A673 (cell line): ENCODE measurements at regions not wholly inside any gene's neighbourhood (a gene's known extent, or its start where the extent isn't known, plus 50 kb on each side); places are given as distances from the start of the nearest gene placed in this dataset.

Experiments
- BruUV-seq: library from RNA; stranded (reverse); fragments of 400-500 nt; replicated peaks from 2 replicates; lab custom pipeline; 2021; lab: Mats Ljungman, UMichigan
- CTCF ChIA-PET: fragments of 300-600 bp; sonication (Branson Sonifier 250); formaldehyde crosslinking; loops from one replicate; lab custom pipeline; 2022; ENCODE audit warnings: antibody characterized with exemption; lab: Charles Lee
- POLR2A ChIA-PET: fragments of 300-600 bp; sonication (Branson Sonifier 250); formaldehyde crosslinking; loops from one replicate; lab custom pipeline; 2022; ENCODE audit warnings: antibody characterized with exemption; ENCODE audit not compliant: low non-redundant PET; lab: Charles Lee
- DNase-seq: peaks from one replicate; pipeline ENCODE4 v3.0.0-alpha.2; 2015; ENCODE audit warnings: low spot score
- H3K27ac ChIP-seq: fragments of 200-600 bp; sonication (generic); 2 replicates; pipeline ENCODE4 v1.5.1; 2016; ENCODE audit warnings: mixed run types, low read depth, mild to moderate bottlenecking, mixed read lengths, antibody characterized with exemption, low read length; ENCODE audit not compliant: poor library complexity, severe bottlenecking
- H3K27me3 ChIP-seq: fragments of 200-600 bp; sonication (generic); replicated peaks from 2 replicates; pipeline ENCODE4 v1.6.1; 2017; ENCODE audit warnings: mixed run types, low read depth, mild to moderate bottlenecking, mixed read lengths, antibody characterized with exemption, low read length; ENCODE audit not compliant: insufficient read depth, poor library complexity
- H3K36me3 ChIP-seq: fragments of 200-600 bp; sonication (generic); 2 replicates; pipeline ENCODE4 v1.6.1; 2016; ENCODE audit warnings: mixed run types, mild to moderate bottlenecking, mixed read lengths, antibody characterized with exemption, low read length; ENCODE audit not compliant: insufficient read depth, poor library complexity, severe bottlenecking
- H3K4me1 ChIP-seq: fragments of 200-600 bp; sonication (generic); 2 replicates; pipeline ENCODE4 v1.6.1; 2017; ENCODE audit warnings: mixed run types, mild to moderate bottlenecking, mixed read lengths, antibody characterized with exemption, low read length; ENCODE audit not compliant: insufficient read depth, poor library complexity, severe bottlenecking
- H3K4me3 ChIP-seq: fragments of 200-600 bp; sonication (generic); 2 replicates; pipeline ENCODE4 v1.5.1; 2016; ENCODE audit warnings: low read depth, mixed run types, mild to moderate bottlenecking, mixed read lengths, low read length; ENCODE audit not compliant: poor library complexity, severe bottlenecking
- H3K9me3 ChIP-seq: fragments of 200-600 bp; sonication (generic); 2 replicates; pipeline ENCODE4 v1.6.1; 2016; ENCODE audit warnings: mixed run types, low read depth, mild to moderate bottlenecking, mixed read lengths, antibody characterized with exemption, low read length; ENCODE audit not compliant: poor library complexity, severe bottlenecking
- CTCF ChIP-seq: fragments of 300-800, 200-600 bp; sonication (generic); conservative IDR thresholded peaks from 2 replicates; pipeline ENCODE4 v1.5.1; 2017; ENCODE audit warnings: low read depth, mild to moderate bottlenecking, antibody characterized with exemption, low read length, moderate library complexity, mixed read lengths
- EZH2 ChIP-seq: fragments of 200-600 bp; sonication (generic); IDR thresholded peaks from 2 replicates; pipeline ENCODE4 v1.6.1; 2017; ENCODE audit warnings: borderline replicate concordance, low read depth, mild to moderate bottlenecking, mixed read lengths, antibody characterized with exemption, low read length; ENCODE audit not compliant: poor library complexity, severe bottlenecking
- intact Hi-C: fragments of 100-400 bp; cut with micrococcal nuclease; formaldehyde crosslinking; loops from one replicate; pipeline ENCODE4 v1.10.0; 2022; ENCODE audit not compliant: unreplicated experiment

GRCh38 chr12:125360540-125360939 lies 295.3 kb downstream of the AACS start:
- POLR2A ChIA-PET: no interaction called here
- TF ChIP-seq EZH2 (no peak), CTCF (no peak)
- CTCF ChIA-PET: no interaction called here
- no TSS peak for BruUV-seq
- H3K4me3 ChIP-seq: no peak overlapping the region
- intact Hi-C loops: no loop called here
- H3K27me3 ChIP-seq: no peaks in the 10 kb centered on the region
- H3K27ac ChIP-seq: no peak overlapping the region
- H3K4me1 ChIP-seq: no peaks in the 10 kb centered on the region
- H3K9me3 ChIP-seq: no peaks in the 10 kb centered on the region
- H3K36me3 ChIP-seq: no peaks in the 10 kb centered on the region
- DNase-seq: no peak

- BruUV-seq: no TSS peak
- H3K9me3 ChIP-seq: no peaks in the 10 kb centered on the region
- peaks cover 5% of the 10 kb centered on the region for H3K27me3 ChIP-seq
- no peak for DNase-seq
- no peak overlapping the region for H3K27ac ChIP-seq
- TF ChIP-seq CTCF (no peak), EZH2 (no peak)
- H3K36me3 ChIP-seq: no peaks in the 10 kb centered on the region
- CTCF ChIA-PET: no interaction called here
- POLR2A ChIA-PET: no interaction called here
- intact Hi-C loops: no loop called here
- H3K4me1 ChIP-seq: no peaks in the 10 kb centered on the region
- no peak overlapping the region for H3K4me3 ChIP-seq
These were observed 305.8 kb downstream of the AACS start for GRCh38 chr12:125371033-125371432.

GRCh38 chr12:125372085-125372484 lies 306.9 kb downstream of the AACS start:
- Histone ChIP-seq H3K9me3 (no peaks in the 10 kb centered on the region), H3K27ac (no peak overlapping the region), H3K36me3 (no peaks in the 10 kb centered on the region), H3K27me3 (peaks cover 5% of the 10 kb centered on the region), H3K4me1 (no peaks in the 10 kb centered on the region), H3K4me3 (no peak overlapping the region)
- POLR2A ChIA-PET: no interaction called here
- BruUV-seq: no TSS peak
- CTCF ChIA-PET: no interaction called here
- DNase-seq: no peak
- TF ChIP-seq EZH2 (no peak), CTCF (no peak)
- intact Hi-C loops: no loop called here
